SK-N-MC (cell line): ENCODE measurements at regions not wholly inside any gene's neighbourhood (a gene's known extent, or its start where the extent isn't known, plus 50 kb on each side); places are given as distances from the start of the nearest gene placed in this dataset.

Experiments
- EZH2 ChIP-seq: fragments of 200-600 bp; sonication (generic); IDR thresholded peaks from one replicate; pipeline ENCODE4 v1.6.1; 2017; ENCODE audit warnings: antibody characterized with exemption
- POLR2AphosphoS5 ChIP-seq: IDR thresholded peaks from 2 replicates; pipeline ENCODE4 v1.6.1; 2012; ENCODE audit warnings: mild to moderate bottlenecking, low read depth, low read length, borderline replicate concordance

GRCh38 chr1:65490231-65491009 lies 70.0 kb downstream of the LEPR start:
- no peak for TF ChIP-seq EZH2
- no peak for TF ChIP-seq POLR2AphosphoS5
